ENCODE measurements at regions not wholly inside any gene's neighbourhood (a gene's known extent, or its start where the extent isn't known, plus 50 kb on each side); places are given as distances from the start of the nearest gene placed in this dataset.

DNA sequence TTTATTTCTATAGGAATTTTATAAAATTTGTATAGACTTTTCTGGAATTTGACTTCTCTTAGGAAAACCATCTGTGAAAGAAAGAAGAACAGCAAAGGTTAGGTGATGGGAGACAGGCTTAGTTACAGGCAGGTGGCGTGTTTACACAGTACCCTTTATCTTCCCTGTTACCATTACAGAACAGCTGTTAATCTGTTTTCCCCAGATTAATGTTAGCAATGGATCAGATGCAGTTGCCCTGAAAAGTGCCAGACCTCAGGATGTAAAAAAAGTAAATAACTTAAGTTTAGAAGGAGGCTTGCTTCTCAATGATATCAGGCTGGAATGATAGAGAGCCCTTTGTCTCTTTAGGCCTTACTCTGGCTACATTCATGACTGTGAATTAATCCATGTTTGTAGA is 1186.5 kb upstream of the TENM4 start:
- H3K4me3 ChIP-seq (ENCODE audit: low read depth in 1 of 3, low read length in 3 of 3): no peak overlapping the region
- H3K27ac ChIP-seq (ENCODE audit: low read depth in 1 of 2, low read length in 2 of 2): no peak overlapping the region
- TF ChIP-seq, protein P1, sequence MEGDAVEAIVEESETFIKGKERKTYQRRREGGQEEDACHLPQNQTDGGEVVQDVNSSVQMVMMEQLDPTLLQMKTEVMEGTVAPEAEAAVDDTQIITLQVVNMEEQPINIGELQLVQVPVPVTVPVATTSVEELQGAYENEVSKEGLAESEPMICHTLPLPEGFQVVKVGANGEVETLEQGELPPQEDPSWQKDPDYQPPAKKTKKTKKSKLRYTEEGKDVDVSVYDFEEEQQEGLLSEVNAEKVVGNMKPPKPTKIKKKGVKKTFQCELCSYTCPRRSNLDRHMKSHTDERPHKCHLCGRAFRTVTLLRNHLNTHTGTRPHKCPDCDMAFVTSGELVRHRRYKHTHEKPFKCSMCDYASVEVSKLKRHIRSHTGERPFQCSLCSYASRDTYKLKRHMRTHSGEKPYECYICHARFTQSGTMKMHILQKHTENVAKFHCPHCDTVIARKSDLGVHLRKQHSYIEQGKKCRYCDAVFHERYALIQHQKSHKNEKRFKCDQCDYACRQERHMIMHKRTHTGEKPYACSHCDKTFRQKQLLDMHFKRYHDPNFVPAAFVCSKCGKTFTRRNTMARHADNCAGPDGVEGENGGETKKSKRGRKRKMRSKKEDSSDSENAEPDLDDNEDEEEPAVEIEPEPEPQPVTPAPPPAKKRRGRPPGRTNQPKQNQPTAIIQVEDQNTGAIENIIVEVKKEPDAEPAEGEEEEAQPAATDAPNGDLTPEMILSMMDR (IDR thresholded peaks at IDR 0.05; ENCODE audit: low read depth, low read length, missing input control): no peak
- TF ChIP-seq SP1 (IDR thresholded peaks at IDR 0.05) (no peak), HNF4A (conservative IDR thresholded peaks at IDR 0.05) (no peak), FOXA1 (IDR thresholded peaks at IDR 0.05) (no peak), FOXA2 (IDR thresholded peaks at IDR 0.05) (no peak)
- TF ChIP-seq, protein P2, sequence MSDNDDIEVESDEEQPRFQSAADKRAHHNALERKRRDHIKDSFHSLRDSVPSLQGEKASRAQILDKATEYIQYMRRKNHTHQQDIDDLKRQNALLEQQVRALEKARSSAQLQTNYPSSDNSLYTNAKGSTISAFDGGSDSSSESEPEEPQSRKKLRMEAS (IDR thresholded peaks at IDR 0.05): no peak
- TF ChIP-seq, protein P3, sequence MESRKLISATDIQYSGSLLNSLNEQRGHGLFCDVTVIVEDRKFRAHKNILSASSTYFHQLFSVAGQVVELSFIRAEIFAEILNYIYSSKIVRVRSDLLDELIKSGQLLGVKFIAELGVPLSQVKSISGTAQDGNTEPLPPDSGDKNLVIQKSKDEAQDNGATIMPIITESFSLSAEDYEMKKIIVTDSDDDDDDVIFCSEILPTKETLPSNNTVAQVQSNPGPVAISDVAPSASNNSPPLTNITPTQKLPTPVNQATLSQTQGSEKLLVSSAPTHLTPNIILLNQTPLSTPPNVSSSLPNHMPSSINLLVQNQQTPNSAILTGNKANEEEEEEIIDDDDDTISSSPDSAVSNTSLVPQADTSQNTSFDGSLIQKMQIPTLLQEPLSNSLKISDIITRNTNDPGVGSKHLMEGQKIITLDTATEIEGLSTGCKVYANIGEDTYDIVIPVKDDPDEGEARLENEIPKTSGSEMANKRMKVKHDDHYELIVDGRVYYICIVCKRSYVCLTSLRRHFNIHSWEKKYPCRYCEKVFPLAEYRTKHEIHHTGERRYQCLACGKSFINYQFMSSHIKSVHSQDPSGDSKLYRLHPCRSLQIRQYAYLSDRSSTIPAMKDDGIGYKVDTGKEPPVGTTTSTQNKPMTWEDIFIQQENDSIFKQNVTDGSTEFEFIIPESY (IDR thresholded peaks at IDR 0.05): no peak
- TF ChIP-seq, protein P4, sequence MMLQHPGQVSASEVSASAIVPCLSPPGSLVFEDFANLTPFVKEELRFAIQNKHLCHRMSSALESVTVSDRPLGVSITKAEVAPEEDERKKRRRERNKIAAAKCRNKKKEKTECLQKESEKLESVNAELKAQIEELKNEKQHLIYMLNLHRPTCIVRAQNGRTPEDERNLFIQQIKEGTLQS (IDR thresholded peaks at IDR 0.05): no peak
- H3K9ac ChIP-seq (ENCODE audit: low read depth in 1 of 2, low read length in 2 of 2): no peak overlapping the region
- H3K9me3 ChIP-seq (ENCODE audit: control insufficient read depth in 4 of 4, low read length in 3 of 4): no peaks in the 10 kb centered on the region
- H3K4me1 ChIP-seq (ENCODE audit: control insufficient read depth in 4 of 4, insufficient read depth in 4 of 4, low read length in 3 of 4): no peaks in the 10 kb centered on the region
- WGBS: 66% methylated on average over 1 of the region's 1 CpG
- DNase-seq (ENCODE audit: low spot score): no peak
- no peaks in the 10 kb centered on the region for H3K27me3 ChIP-seq (ENCODE audit: control insufficient read depth in 4 of 4, insufficient read depth in 4 of 4, low read length in 3 of 4)
- H3K36me3 ChIP-seq (ENCODE audit: control insufficient read depth in 4 of 4, insufficient read depth in 3 of 4, low read depth in 1 of 4, low read length in 3 of 4): no peaks in the 10 kb centered on the region

DNA sequence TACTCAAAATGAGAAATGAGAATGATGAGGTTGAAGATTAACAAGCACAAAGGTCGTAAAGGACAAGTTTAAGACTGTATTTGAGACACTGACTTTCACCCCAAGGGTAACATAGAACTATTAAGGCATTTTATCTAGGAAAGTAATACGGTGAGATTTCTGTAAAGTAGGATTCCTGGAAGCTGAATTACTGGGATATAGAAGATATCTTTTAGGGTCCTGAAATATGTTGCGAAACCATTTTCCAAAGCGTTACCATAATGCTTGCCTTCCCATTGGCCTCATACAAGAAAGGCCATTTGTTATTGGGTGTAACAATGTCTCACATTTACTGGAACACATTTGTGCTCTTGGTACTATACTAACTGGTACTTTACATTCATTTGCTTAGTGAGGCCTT is 1185.9 kb upstream of the TENM4 start:
- Histone ChIP-seq H3K9me3 (ENCODE audit: control insufficient read depth in 4 of 4, low read length in 3 of 4) (no peaks in the 10 kb centered on the region), H3K36me3 (ENCODE audit: control insufficient read depth in 4 of 4, insufficient read depth in 3 of 4, low read depth in 1 of 4, low read length in 3 of 4) (no peaks in the 10 kb centered on the region), H3K4me1 (ENCODE audit: control insufficient read depth in 4 of 4, insufficient read depth in 4 of 4, low read length in 3 of 4) (no peaks in the 10 kb centered on the region), H3K4me3 (ENCODE audit: low read depth in 1 of 3, low read length in 3 of 3) (no peak overlapping the region), H3K27me3 (ENCODE audit: control insufficient read depth in 4 of 4, insufficient read depth in 4 of 4, low read length in 3 of 4) (no peaks in the 10 kb centered on the region), H3K9ac (ENCODE audit: low read depth in 1 of 2, low read length in 2 of 2) (no peak overlapping the region), H3K27ac (ENCODE audit: low read depth in 1 of 2, low read length in 2 of 2) (no peak overlapping the region)
- DNase-seq (ENCODE audit: low spot score): no peak
- WGBS: 75% methylated on average over 4 of the region's 4 CpGs
- TF ChIP-seq, protein P1 (IDR thresholded peaks at IDR 0.05; ENCODE audit: low read depth, low read length, missing input control): no peak
- TF ChIP-seq, protein P4 (IDR thresholded peaks at IDR 0.05): no peak
- TF ChIP-seq NR2F2 (IDR thresholded peaks at IDR 0.05): no peak
- TF ChIP-seq, protein P3 (IDR thresholded peaks at IDR 0.05): no peak
- no peak for TF ChIP-seq TAF1 (conservative IDR thresholded peaks at IDR 0.05)
- TF ChIP-seq YY1 (IDR thresholded peaks at IDR 0.05): no peak
- TF ChIP-seq JUND (IDR thresholded peaks at IDR 0.05): no peak
- no peak for TF ChIP-seq EGR1 (IDR thresholded peaks at IDR 0.05; ENCODE audit: low read depth in 2 of 2)
- TF ChIP-seq HNF4A (conservative IDR thresholded peaks at IDR 0.05): no peak

Measured in liver (tissue), 8 donors.